LNCAP (cell line): ENCODE measurements at regions not wholly inside any gene's neighbourhood (a gene's known extent, or its start where the extent isn't known, plus 50 kb on each side); places are given as distances from the start of the nearest gene placed in this dataset.
A peak's percentile ranks its signal among the peaks of the same experiment; 100 is the strongest.

ENCODE experiments used
- CTCF ChIP-seq: fragments of 450-650 bp; IDR thresholded peaks from 2 replicates; pipeline ENCODE4 v1.5.1; 2017; ENCODE audit warnings: mild to moderate bottlenecking

GRCh38 chr2:121128741-121129659 lies 156.0 kb downstream of the TFCP2L1 start:
- TF ChIP-seq CTCF, result peak; percentile 79

DNA sequence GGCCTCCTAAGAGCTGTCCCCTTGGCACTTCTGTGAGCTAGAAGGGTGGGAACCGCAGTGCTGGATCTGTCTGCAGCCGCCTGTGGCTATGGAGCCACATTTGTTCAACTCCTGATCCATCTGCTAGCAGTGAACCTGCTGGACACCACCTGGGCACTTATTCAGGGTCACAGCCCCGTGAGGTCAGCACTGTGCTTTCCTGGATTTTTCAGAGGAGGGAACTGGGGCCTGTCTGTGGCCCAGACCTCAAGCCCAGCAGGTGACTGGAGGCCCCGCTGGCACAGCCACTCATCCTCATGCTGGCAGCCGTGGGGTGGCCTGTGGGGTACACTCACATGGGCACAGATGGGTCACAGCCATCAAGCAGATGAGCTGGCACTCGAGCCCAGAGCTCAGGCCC lies 155.3 kb downstream of the TFCP2L1 start:
- no peak for TF ChIP-seq CTCF

DNA sequence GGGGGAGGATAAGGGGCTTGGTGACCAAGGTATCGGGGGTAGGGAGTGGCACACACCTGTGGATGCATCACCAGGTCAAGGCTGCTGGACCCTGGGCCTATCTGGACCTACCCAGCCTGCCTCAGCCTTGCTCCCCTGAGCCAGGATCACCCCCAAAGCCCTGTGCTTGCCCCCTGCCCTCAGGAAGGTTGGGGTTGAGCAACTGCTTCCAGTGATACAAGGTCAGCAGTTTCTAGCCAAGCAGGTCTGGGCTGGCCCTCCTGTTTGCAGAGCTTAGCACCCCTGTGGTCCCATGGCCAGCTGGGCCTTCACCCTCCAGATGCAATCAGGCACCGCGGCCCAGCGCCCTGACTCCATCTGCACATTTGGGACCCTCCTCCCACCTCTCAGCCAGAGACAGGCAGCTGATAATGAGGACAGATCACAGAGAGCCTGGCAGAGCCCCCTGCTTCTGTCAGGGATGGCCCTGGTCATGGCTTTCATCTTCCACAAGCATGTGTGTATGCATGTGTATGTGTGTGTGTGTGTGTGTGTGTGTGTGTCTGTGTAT lies 154.6 kb downstream of the TFCP2L1 start:
- no peak for TF ChIP-seq CTCF

- no peak for TF ChIP-seq CTCF
These were observed 153.6 kb downstream of the TFCP2L1 start for GRCh38 chr2:121131375-121131774.

DNA sequence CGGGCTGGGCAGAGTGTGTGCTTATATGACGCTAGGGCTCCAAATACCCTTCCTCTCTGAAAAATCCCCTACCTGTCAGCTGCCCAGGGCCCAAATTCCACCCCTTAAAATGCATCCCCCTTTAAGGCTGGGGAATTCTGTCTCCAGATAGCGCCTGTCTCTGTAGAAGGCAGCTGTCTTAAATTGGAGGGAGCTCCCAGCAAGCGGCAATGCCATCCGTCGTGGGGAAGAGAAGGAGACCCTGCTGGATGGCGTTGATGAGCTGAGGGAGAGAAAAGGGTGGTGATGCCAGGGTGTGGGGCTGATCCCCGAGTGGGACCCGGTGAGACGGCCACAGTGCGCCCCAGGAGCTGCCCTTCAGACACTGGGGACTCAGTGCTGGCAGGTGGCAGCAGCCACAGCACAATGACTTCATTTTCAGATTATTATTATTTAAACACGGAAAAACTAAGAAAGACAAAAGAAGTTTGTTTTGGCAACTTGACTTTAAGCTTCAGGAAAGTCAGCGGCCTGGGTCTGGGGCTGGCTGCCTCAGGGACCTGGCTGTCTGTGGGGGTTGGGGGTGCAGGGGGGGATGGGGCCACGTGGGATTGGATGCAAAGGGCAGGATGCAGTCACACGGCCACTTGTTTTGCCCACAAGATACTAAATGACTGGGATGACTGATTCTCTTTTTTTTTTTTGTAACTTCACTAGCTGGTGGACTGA lies 152.8 kb downstream of the TFCP2L1 start:
- TF ChIP-seq CTCF, result no peak

DNA sequence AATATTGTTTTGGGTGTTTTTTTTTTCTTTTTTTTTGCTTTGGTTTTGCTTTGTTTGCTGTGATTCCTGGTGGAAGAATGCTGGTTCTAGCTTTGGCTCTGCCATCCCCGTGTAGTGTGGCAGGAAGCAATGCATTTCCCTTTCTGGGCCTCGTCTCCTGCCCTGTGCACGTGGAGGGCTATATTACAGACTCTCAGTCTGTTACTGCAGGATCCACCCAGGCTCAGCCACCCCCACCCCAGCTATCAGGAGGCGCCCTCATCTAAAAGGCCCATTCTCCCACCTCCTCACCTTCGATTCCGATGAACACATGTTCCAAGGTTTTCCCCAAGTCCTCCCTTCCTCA lies 152.3 kb downstream of the TFCP2L1 start:
- TF ChIP-seq CTCF, result no peak

DNA sequence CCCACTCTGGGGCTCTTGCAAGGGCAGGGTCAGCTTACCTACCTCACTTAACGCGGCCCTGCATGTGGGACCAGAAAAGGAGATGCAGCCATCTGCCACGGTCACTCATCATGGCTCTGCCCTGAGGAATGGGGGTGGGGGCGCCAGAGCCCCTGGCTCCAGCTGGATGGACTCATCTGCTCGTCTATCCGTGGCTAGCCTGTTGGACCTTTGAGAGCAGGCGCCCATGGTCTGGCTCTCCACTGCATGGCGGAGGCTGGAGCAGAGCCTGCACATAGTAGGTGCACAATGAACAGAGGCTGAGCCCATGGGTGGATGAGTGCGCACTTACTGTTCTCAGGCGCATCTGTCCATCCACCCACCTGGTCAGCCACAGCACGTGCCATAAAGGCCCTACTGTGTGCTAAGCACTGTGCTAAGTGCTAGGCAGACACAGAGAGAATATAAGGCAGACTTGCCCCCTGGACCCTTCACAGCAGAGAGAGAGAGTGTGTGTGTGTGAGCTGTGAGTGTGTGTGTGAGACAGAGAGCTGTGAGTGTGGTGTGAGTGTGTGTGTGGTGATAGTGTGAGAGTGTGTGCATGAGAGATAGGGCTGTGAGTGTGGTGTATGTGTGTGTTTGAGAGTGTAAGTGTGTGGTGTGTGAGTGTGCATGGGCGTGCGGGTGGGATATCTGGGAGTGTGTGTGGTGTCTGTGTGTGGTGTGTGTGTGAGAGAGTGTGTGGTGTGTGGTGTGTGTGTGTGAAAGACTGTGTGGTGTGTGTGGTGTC lies 151.3 kb downstream of the TFCP2L1 start:
- TF ChIP-seq CTCF, result no peak
